ENCODE measurements at regions not wholly inside any gene's neighbourhood (a gene's known extent, or its start where the extent isn't known, plus 50 kb on each side); places are given as distances from the start of the nearest gene placed in this dataset.

DNA sequence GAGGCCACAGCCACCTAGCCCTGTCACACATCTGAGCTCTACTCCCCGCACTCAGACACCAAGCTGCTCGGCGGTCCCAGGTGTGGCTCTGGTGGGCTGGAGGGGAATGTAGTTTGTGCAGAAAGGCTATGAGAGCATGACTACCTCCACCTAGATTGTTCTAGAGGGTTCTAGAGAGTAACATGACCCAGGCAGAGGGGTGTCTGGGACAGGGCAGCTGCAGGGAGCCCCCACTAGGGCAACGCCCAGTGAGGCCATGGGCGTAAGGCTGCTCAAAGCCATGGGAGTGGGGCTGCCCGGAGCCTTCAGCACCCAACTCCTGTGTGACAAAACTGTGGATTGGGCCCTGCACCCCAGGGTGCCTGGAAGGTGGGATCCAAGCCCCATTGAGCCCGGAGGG is 511.4 kb upstream of the MYT1L start:
- no peak for DNase-seq

DNA sequence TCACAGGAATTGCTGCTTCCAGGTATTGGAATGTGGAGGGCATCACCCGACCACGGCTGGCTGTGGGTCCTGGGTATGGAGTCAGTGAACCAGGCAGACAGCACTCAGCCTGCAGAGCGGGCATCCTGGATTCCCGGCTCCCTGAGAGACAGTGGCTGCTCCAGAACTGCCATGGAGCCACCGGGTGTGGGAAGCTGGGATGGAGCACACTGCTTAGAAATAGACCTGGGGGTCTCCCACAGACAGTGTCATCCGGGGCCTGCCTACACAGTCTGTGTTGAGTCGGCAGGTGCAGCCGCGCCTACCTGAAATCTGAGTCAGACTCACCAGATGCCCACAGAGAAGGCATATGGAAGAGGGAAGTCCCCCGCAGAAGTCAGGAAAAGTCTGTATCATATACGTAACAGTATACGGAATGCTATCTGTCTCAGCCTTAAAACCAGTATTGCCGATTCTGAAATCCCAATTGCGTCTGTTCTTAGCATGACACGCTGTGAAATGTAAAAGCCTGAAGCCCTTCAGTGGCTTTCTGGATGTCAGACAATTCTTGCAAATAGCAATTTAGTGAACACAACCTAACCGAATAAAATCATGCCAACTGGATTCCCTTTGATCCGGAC is 509.7 kb upstream of the MYT1L start:
- DNase-seq, result no peak

DNA sequence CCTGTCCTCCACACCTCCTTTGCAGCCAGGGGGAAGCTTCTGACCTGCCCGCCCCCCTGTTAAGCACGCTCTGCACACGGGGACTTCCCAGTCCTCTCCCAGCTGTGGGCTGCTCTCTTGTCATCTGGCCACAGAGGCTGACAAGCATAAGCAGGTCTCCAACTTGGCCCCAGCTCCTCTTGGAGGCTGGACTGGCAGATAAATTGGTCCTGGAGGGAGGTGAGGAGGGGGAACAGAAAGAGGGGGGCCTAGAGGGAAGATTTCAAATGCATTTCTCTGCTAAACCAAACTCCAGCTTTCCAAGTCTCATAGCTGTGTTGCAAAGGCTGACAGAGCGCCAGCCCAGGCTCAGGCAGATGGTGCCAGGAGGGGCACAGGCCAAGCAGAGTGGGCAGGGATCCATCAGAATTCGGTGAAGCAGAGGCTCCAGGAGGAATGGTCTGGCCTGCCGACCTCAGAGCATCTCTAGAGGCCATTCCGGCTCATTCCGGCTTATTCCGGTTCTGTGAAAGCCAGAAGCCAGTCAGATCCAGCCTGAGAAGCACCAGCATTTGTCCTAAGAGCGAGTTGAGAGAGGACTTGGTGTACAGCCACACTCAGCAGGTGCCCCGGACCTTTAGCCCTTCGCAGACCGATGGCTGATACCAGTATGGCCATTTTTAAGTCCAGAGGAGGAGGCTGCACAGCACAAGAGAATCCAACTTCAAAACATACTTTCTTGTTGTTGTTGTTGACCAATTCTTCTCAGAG is 508.9 kb upstream of the MYT1L start:
- no peak for DNase-seq

DNA sequence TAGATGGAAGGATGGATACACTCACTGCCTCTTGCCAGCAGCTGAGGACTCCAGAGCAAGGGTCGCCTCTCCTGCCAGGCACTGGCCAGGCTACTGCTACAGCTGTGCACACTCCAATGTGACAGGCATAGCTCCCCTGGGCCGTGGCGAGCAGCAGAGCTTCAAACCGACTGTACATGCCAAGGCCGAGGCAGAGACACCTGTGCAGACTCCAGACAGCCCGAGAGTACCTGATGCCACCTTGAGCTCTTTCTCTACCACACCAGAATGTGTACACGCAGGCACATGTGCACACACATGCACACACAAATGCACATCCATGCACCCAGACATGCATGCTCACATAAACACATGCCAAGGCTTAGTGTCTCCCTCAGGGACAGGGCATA is 508.3 kb upstream of the MYT1L start:
- no peak for DNase-seq

DNA sequence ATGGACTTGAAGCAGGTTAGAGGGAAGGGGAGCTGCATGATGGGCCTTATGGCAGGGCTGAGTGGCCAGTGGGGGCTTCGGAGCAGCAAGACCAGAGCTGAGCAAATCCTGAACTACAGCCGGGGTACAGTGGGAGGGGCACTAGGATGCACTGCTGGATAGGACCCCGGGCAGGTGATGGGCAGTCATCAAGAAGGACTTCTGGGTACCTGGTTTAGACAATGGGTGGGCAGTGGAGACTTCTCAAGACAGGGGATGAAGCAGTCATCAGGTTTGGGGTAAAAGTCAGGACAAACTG is 507.4 kb upstream of the MYT1L start:
- no peak for DNase-seq

DNA sequence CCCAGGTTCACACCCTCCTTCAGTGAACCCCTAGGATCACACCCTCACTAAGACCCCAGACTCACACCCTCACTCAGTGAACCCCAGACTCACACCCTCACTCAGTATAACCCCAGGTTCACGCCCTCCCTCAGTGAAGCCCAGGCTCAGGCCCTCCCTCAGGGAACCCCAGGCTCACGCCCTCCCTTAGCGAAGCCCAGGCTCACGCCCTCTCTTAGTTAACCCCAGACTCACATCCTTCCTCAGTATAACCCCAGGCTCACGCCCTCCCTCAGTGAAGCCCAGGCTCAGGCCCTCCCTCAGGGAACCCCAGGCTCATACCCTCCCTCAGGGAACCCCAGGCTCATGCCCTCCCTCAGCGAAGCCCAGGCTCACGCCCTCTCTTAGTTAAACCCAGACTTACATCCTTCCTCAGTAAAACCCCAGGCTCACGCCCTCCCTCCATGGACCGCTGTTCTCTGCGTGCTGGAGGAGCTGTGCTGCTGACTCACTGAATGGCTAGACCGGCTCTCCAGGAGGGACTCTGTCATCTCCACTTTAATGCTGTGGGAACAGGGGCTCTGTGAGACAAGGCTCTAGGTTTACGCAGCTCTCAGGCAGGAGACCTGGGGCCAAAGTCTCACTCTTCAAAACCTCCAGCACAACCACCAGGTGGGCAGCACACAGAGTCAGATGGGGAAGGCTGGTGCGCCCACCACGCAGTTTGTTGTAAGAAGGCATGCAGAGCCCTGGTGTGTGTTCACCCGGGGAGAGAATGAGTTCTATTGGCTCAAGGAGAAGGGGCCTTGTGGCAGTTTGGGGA is 506.9 kb upstream of the MYT1L start:
- DNase-seq, result no peak

- DNase-seq, result no peak
Observed at GRCh38 chr2:2836343-2837070, 505.4 kb upstream of the MYT1L start.

DNA sequence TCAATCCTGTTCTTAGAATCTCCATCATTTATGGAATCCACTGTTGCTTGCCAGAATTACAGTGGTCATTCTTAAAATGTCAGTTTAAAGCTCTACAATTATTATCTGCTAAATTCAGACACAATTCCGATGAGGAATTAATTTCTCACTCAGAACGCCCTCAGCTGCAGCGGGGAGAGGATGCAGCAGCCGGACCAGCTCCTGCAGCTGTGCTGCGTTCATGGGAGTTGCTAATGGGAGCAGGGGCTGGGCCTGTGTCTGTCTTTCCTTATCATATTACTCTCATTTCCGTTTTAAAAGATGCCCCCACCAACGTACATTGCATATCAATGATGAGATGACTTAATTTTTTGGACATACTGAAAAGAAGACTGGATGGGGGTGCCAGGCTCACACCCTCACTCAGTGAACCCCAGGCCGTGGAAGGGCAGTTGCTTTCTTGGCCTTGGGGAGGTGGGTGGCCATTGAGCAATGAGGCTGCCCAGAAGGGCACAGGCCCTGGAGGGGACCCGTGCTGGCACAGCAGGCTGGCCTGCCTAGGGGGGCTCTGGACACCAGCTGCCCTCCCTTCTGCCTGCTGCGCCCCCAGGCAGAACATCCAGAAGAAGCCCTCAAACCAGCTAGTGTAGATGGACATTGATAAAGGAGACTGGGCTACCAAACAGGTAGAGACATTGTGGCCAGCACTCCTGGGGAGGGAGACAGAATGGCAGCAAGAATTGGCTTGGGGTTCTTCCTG is 503.6 kb upstream of the MYT1L start:
- DNase-seq, result no peak

GRCh38 chr2:2834105-2834504 is 503.0 kb upstream of the MYT1L start:
- DNase-seq, result no peak

DNA sequence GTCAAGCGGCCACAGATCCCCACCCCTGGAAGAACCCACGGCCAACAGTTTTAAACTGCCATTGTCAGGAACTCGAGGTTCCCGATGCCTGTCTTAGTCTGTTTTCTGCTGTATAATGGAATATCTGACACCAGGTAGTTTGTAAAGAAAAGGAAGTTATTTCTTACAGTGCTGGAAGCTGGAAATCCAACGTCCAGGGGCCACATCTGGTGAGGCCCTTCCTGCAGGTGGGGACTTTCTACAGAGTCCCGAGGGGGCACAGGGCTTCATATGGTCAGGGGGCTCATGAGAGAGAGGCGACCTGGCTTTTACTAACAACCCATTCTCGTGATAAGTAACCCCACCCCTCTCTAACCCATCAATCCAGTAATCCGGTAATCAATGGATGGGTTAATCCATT is 501.6 kb upstream of the MYT1L start:
- DNase-seq, result no peak

DNA sequence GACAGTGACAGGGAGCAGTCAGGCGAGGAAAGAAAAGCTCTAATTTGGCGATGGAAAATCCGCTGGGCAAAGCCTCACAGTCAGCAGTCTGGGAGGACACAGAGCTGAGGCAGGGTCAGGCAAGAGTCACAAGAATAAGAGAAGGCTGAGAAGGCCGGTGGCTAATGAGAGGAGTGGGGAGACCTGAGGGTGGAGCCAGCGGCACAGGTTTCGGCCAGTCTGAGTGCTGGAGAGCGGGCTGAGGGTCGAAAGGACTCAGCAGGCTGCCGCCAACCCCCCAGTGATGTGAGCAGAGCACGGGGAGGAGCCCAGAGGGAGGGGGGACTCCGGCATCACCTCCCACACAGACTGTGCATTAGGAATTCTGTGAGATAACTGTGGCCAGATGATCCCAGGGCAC is 500.6 kb upstream of the MYT1L start:
- DNase-seq, result no peak

DNA sequence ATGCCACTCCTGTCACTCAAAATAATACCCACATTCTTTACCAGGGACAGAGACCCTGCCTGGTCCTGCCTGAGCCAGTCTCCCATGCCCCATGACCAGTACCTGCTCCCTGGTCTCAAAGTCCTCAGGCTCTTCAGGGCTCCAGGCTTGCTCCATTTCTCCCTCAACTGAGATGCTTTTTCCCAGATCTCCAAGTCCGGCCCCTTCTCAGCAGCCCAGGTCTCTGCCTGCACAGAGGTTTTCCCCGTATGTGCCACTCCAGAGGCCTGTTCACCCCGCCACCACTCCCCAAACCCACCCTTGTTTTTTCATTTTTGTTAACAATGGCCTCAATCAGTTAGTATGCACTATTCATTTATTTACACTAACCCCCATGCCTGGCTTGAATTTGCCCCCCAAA is 499.5 kb upstream of the MYT1L start:
- DNase-seq, result no peak

DNA sequence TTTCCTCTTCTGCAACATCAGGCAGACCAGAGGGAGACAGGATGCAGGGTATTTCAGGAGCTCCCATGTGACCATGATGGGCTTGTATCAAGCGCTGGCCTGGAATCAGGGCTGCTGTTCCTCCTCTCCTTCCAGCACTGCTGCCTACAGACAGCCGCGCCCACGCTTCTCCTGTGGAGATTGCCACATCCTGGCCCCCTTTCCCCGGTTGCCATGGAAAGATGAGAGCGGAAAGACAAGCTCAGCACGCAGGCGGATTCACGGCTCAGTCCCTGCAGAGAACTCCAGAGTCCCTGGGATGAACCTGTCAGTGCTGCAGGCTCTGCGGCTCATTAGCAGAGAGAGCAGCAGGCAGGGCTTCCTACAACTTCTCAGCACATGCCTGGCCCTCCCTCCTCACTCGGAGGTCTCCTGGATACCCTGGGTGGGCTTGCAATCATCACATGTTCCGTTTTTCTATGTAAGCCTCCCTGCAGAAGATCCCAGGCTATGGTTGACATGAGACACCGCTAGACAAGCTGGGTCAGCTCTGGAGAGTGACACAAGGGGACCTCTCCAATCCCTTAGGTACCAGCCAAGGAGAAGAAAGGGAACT is 497.8 kb upstream of the MYT1L start:
- DNase-seq, result no peak

GRCh38 chr2:2827761-2828221 is 496.7 kb upstream of the MYT1L start:
- no peak for DNase-seq

DNA sequence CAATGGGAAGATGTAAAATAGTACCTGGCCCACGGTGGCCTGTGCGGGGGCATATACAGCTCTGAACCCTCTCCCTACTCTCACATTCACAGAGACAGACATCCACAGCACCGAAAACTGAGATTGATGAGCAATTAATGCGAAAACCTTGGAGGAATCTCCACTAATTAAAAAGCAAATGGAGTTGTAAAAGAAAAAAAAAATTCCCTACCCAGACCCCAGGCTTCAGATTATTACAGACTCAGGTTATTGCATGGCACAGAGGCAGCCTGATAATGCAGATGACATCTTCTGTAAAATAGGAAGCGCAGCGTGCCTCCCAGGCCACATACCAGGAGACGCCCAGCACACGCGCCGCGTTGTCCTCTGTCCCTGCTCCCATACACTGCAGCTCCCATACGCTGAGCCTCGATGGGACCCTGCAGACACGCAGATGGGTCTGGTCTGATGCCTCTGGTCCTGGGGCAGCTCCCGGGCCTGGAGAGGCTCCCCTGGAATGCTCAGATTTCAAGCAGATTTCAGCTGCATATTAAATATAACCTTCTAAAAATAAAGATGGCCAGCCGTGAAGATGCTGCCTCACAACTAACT is 496.1 kb upstream of the MYT1L start:
- DNase-seq, result no peak

DNA sequence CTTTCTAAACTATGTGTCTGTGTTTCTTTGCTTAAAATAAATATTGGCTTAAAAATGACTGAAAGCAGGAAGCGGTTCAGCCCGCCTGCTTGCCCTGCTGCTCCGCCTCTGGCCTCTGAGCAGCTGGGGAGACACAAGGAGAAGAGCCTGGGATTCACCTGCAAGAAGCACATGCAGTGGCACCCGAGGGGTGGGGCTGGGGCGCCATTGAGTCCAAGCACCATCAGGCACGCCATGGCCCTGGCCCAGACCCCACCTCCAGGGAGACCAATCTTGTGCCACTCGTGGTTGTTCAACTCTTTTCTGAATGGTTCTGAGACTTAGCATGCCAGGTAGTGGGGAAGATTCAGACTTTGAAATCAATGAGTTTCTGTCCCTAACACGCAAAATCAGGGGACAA is 495.5 kb upstream of the MYT1L start:
- no peak for DNase-seq

DNA sequence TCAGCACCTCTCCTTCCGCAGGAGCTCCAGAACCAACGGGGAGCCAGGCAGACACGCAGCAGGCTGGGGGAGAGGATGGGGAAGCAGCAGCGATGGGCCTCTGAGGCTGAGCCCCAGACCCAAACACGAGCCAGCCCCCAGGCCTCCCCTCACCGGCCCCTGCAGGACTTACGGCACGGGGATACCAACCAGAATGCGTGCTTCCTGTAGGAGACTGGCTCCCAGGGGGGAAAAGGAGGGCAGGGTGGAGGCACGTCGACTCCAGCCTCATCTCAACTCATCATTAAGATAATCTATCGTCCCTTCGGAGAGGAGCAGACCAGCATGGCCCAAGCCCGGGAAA is 495.1 kb upstream of the MYT1L start:
- no peak for DNase-seq

GRCh38 chr2:2825516-2826208 is 494.6 kb upstream of the MYT1L start:
- no peak for DNase-seq

- DNase-seq, result no peak
Observed at GRCh38 chr2:2825062-2825461, 494.0 kb upstream of the MYT1L start.

DNA sequence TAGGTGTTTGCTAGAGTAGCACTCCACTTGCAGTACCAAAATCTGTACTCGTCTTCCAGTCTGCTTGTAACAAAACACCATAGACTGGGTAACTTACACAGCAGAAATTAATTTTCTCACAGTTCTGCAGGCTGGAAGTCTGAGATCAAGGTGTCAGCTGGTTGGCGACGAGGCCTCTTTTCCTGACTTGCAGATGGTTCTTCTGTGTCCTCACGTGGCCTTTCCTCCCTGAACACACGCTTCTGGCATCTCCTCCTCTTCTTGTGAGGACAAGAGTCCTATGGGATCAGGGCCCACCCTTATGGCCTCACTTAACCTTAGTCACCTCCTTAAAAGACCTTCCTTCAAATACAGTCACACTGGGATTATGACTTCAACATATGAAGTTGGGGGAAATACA is 493.5 kb upstream of the MYT1L start:
- no peak for DNase-seq

GRCh38 chr2:2823061-2823753 is 492.1 kb upstream of the MYT1L start:
- no peak for DNase-seq

All from hematopoietic multipotent progenitor cell treated with erythropoietin and hydrocortisone succinate and interleukin-3 and kit ligand, for 6 days (in vitro differentiated cells).